ENCODE measurements at regions not wholly inside any gene's neighbourhood (a gene's known extent, or its start where the extent isn't known, plus 50 kb on each side); places are given as distances from the start of the nearest gene placed in this dataset.
A peak's percentile ranks its signal among the peaks of the same experiment; 100 is the strongest.

DNA sequence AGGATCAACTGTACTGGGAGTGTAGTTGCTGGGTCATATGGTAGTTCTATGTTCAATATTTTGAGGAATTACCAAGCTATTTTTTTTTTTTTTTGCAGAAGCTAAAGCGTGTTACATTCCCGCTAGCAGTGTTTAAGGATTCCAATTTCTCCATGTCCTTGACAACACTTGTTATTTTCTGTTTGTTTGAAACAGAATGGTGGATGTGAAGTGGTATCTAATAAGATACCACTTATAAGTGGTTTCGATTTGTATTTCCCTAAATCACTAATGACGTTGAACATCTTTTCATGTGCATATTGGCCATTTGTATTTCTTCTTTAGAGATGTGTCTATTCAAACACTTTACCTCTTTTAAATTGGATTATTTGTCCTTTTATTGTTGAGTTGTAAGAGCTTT lies 112.2 kb downstream of the DISP1 start:
- Histone ChIP-seq H3K9me3 (ENCODE audit: control insufficient read depth, low read length) (no peaks in the 10 kb centered on the region), H3K4me3 (ENCODE audit: extremely low read depth, insufficient read depth, low read length, poor library complexity, severe bottlenecking) (no peak overlapping the region), H3K36me3 (ENCODE audit: control insufficient read depth, insufficient read depth, low read length) (no peaks in the 10 kb centered on the region), H3K4me1 (ENCODE audit: control insufficient read depth, insufficient read depth, low read length, poor library complexity, severe bottlenecking) (peaks cover 10% of the 10 kb centered on the region), H3K27ac (ENCODE audit: low read depth, low read length, severe bottlenecking) (no peak overlapping the region)
- WGBS, 2 experiments (ENCODE audit: insufficient coverage in 2 of 2): no CpG with 5 or more reads among the region's 4 CpGs

GRCh38 chr1:222928212-222928611 lies 113.4 kb downstream of the DISP1 start:
- WGBS, 2 experiments (ENCODE audit: insufficient coverage in 2 of 2): 0 to 6% methylated on average over 2 to 3 of the region's 3 CpGs
- Histone ChIP-seq H3K36me3 (ENCODE audit: control insufficient read depth, insufficient read depth, low read length) (no peaks in the 10 kb centered on the region), H3K27ac (ENCODE audit: low read depth, low read length, severe bottlenecking) (peak overlapping the region; percentile 50), H3K4me1 (ENCODE audit: control insufficient read depth, insufficient read depth, low read length, poor library complexity, severe bottlenecking) (peaks cover 10% of the 10 kb centered on the region), H3K9me3 (ENCODE audit: control insufficient read depth, low read length) (no peaks in the 10 kb centered on the region), H3K4me3 (ENCODE audit: extremely low read depth, insufficient read depth, low read length, poor library complexity, severe bottlenecking) (peak overlapping the region; percentile 6)

- Histone ChIP-seq H3K4me1 (ENCODE audit: control insufficient read depth, insufficient read depth, low read length, poor library complexity, severe bottlenecking) (peaks cover 7% of the 10 kb centered on the region), H3K27ac (ENCODE audit: low read depth, low read length, severe bottlenecking) (no peak overlapping the region), H3K9me3 (ENCODE audit: control insufficient read depth, low read length) (no peaks in the 10 kb centered on the region), H3K4me3 (ENCODE audit: extremely low read depth, insufficient read depth, low read length, poor library complexity, severe bottlenecking) (no peak overlapping the region), H3K36me3 (ENCODE audit: control insufficient read depth, insufficient read depth, low read length) (no peaks in the 10 kb centered on the region)
Measured at GRCh38 chr1:222930070-222930469, 115.2 kb downstream of the DISP1 start.

DNA sequence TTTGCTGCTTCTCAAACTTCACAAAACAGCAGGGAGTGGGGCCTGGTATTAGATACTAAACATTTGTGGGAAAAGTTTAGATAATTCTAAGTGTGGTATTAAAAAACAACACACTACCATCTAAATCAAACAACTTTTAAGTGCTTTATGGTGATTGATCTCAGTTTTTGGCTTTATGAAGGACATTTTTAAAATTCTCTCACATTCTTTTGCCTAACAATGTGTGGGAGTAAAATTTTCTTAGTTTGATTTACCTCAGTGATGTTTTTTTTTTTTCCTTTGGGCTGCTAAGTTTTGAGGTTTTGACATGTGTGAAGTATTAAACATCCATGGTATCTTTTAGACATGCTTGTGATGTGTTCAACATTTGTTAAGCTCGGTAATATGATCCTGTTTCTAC lies 116.2 kb downstream of the DISP1 start:
- no peaks in the 10 kb centered on the region for H3K9me3 ChIP-seq (ENCODE audit: control insufficient read depth, low read length)
- no peak overlapping the region for H3K4me3 ChIP-seq (ENCODE audit: extremely low read depth, insufficient read depth, low read length, poor library complexity, severe bottlenecking)
- 86% methylated on average over 1 of the region's 1 CpG; no CpG with 5 or more reads in 1 of the 2 experiments for WGBS, 2 experiments (ENCODE audit: insufficient coverage in 2 of 2)
- peaks cover 7% of the 10 kb centered on the region for H3K4me1 ChIP-seq (ENCODE audit: control insufficient read depth, insufficient read depth, low read length, poor library complexity, severe bottlenecking)
- H3K27ac ChIP-seq (ENCODE audit: low read depth, low read length, severe bottlenecking): no peak overlapping the region
- H3K36me3 ChIP-seq (ENCODE audit: control insufficient read depth, insufficient read depth, low read length): no peaks in the 10 kb centered on the region

GRCh38 chr1:222933273-222933672 lies 118.4 kb downstream of the DISP1 start:
- WGBS, 2 experiments (ENCODE audit: insufficient coverage in 2 of 2): no CpG with 5 or more reads among the region's 2 CpGs

GRCh38 chr1:222935239-222935900 lies 120.5 kb downstream of the DISP1 start:
- Histone ChIP-seq H3K9me3 (ENCODE audit: control insufficient read depth, low read length) (no peaks in the 10 kb centered on the region), H3K27ac (ENCODE audit: low read depth, low read length, severe bottlenecking) (no peak overlapping the region), H3K36me3 (ENCODE audit: control insufficient read depth, insufficient read depth, low read length) (no peaks in the 10 kb centered on the region), H3K4me1 (ENCODE audit: control insufficient read depth, insufficient read depth, low read length, poor library complexity, severe bottlenecking) (peaks cover 4% of the 10 kb centered on the region), H3K4me3 (ENCODE audit: extremely low read depth, insufficient read depth, low read length, poor library complexity, severe bottlenecking) (no peak overlapping the region)
- WGBS, 2 experiments (ENCODE audit: insufficient coverage in 2 of 2): 90 to 91% methylated on average over 2 to 3 of the region's 3 CpGs

More at GRCh38 chr1:222933273-222933672, 118.4 kb downstream of the DISP1 start:
- Histone ChIP-seq H3K4me3 (ENCODE audit: extremely low read depth, insufficient read depth, low read length, poor library complexity, severe bottlenecking) (no peak overlapping the region), H3K36me3 (ENCODE audit: control insufficient read depth, insufficient read depth, low read length) (no peaks in the 10 kb centered on the region), H3K9me3 (ENCODE audit: control insufficient read depth, low read length) (no peaks in the 10 kb centered on the region), H3K27ac (ENCODE audit: low read depth, low read length, severe bottlenecking) (no peak overlapping the region), H3K4me1 (ENCODE audit: control insufficient read depth, insufficient read depth, low read length, poor library complexity, severe bottlenecking) (peaks cover 4% of the 10 kb centered on the region)

DNA sequence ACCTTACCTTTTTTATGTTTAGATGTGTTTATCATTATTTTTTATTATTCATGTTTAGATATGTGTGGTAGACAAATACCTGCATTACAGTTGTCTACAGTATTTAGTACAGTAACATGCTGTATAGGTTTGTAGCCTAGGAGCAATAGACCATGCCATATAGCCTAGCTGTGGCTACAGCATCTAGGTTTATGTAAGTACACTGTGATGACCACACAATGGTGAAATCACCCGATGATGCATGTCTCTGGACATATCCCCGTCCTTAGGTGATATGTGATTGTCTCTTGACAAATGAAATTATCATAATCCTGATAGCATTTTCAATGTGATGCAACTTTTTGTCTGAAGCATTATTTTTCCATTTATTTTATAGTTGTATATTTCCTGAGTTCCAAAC lies 121.2 kb downstream of the DISP1 start:
- no peak overlapping the region for H3K4me3 ChIP-seq (ENCODE audit: extremely low read depth, insufficient read depth, low read length, poor library complexity, severe bottlenecking)
- H3K4me1 ChIP-seq (ENCODE audit: control insufficient read depth, insufficient read depth, low read length, poor library complexity, severe bottlenecking): peaks cover 4% of the 10 kb centered on the region
- WGBS, 2 experiments (ENCODE audit: insufficient coverage in 2 of 2): 92 to 100% methylated on average over 1 to 2 of the region's 2 CpGs
- no peaks in the 10 kb centered on the region for H3K36me3 ChIP-seq (ENCODE audit: control insufficient read depth, insufficient read depth, low read length)
- no peak overlapping the region for H3K27ac ChIP-seq (ENCODE audit: low read depth, low read length, severe bottlenecking)
- no peaks in the 10 kb centered on the region for H3K9me3 ChIP-seq (ENCODE audit: control insufficient read depth, low read length)

- no peaks in the 10 kb centered on the region for H3K4me1 ChIP-seq (ENCODE audit: control insufficient read depth, insufficient read depth, low read length, poor library complexity, severe bottlenecking)
- no peak overlapping the region for H3K4me3 ChIP-seq (ENCODE audit: extremely low read depth, insufficient read depth, low read length, poor library complexity, severe bottlenecking)
- H3K27ac ChIP-seq (ENCODE audit: low read depth, low read length, severe bottlenecking): no peak overlapping the region
- no CpG with 5 or more reads among the region's 1 CpG for WGBS, 2 experiments (ENCODE audit: insufficient coverage in 2 of 2)
- no peaks in the 10 kb centered on the region for H3K9me3 ChIP-seq (ENCODE audit: control insufficient read depth, low read length)
- no peaks in the 10 kb centered on the region for H3K36me3 ChIP-seq (ENCODE audit: control insufficient read depth, insufficient read depth, low read length)
Measured at GRCh38 chr1:222938986-222939385, 124.1 kb downstream of the DISP1 start.

GRCh38 chr1:222940095-222940494 lies 125.3 kb downstream of the DISP1 start:
- Histone ChIP-seq H3K27ac (ENCODE audit: low read depth, low read length, severe bottlenecking) (no peak overlapping the region), H3K4me1 (ENCODE audit: control insufficient read depth, insufficient read depth, low read length, poor library complexity, severe bottlenecking) (no peaks in the 10 kb centered on the region), H3K36me3 (ENCODE audit: control insufficient read depth, insufficient read depth, low read length) (no peaks in the 10 kb centered on the region), H3K9me3 (ENCODE audit: control insufficient read depth, low read length) (no peaks in the 10 kb centered on the region), H3K4me3 (ENCODE audit: extremely low read depth, insufficient read depth, low read length, poor library complexity, severe bottlenecking) (no peak overlapping the region)
- WGBS, 2 experiments (ENCODE audit: insufficient coverage in 2 of 2): 85 to 92% methylated on average over 2 of the region's 5 CpGs

DNA sequence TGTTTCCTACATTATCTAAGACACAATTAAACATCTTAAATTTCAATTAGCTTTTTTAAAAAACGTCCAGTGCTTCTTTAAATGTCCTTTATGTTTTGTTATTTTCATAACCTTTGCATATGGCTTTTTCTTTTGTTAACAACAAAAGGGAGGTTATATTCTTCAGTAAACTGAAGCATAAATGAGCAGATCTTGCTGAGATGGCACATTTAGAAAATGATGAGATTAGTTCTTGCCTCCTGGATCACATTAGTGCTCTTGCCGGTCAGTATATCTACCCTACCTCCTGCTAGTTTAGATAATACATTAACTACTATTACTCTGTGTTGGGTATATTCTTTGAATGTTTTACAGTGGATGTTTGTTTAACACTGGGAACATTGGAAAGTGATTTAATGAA lies 126.1 kb downstream of the DISP1 start:
- no peak overlapping the region for H3K4me3 ChIP-seq (ENCODE audit: extremely low read depth, insufficient read depth, low read length, poor library complexity, severe bottlenecking)
- no peaks in the 10 kb centered on the region for H3K36me3 ChIP-seq (ENCODE audit: control insufficient read depth, insufficient read depth, low read length)
- no peaks in the 10 kb centered on the region for H3K4me1 ChIP-seq (ENCODE audit: control insufficient read depth, insufficient read depth, low read length, poor library complexity, severe bottlenecking)
- no peak overlapping the region for H3K27ac ChIP-seq (ENCODE audit: low read depth, low read length, severe bottlenecking)
- no peaks in the 10 kb centered on the region for H3K9me3 ChIP-seq (ENCODE audit: control insufficient read depth, low read length)
- 100% methylated on average over 1 of the region's 2 CpGs; no CpG with 5 or more reads in 1 of the 2 experiments for WGBS, 2 experiments (ENCODE audit: insufficient coverage in 2 of 2)

DNA sequence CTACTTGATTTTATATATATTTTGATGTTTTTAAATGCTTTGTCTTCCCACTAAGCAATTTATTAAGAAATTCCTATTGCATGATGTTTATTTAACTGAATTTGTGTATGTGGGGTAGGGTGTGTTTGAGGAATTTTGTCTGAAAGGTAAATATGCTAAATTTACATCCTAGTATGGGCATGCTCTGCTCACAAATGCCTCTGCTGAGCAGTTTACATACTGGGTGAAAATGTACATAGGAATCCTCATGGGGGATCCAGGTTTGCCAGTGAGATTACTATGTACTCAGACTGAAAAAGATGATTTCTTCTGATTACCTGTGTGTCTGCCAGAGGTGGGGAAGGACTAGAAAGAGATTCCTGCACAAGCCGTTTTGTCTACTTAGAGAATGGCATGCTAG lies 126.6 kb downstream of the DISP1 start:
- Histone ChIP-seq H3K4me1 (ENCODE audit: control insufficient read depth, insufficient read depth, low read length, poor library complexity, severe bottlenecking) (no peaks in the 10 kb centered on the region), H3K36me3 (ENCODE audit: control insufficient read depth, insufficient read depth, low read length) (no peaks in the 10 kb centered on the region), H3K4me3 (ENCODE audit: extremely low read depth, insufficient read depth, low read length, poor library complexity, severe bottlenecking) (no peak overlapping the region), H3K27ac (ENCODE audit: low read depth, low read length, severe bottlenecking) (no peak overlapping the region), H3K9me3 (ENCODE audit: control insufficient read depth, low read length) (no peaks in the 10 kb centered on the region)
- WGBS, 2 experiments (ENCODE audit: insufficient coverage in 2 of 2): 83 to 100% methylated on average over 1 of the region's 1 CpG

Data from mesodermal cell (in vitro differentiated cells).